Activated CD4-positive, CD25-positive, alpha-beta regulatory T cell treated with anti-CD3 and anti-CD28 coated beads, Interleukin-2, amount 50 U/mL, for 72 hours (primary cell): ENCODE measurements at regions not wholly inside any gene's neighbourhood (a gene's known extent, or its start where the extent isn't known, plus 50 kb on each side); places are given as distances from the start of the nearest gene placed in this dataset.
"Not testable (repeated sequence)": the region's sequence is repeated elsewhere in the genome, so short reads cannot be mapped to it uniquely, and the experiment has no call there.

ENCODE experiments used
- DNase-seq: peaks from one replicate; pipeline ENCODE4 v3.0.0; 2021

- no peak for DNase-seq
Observed at GRCh38 chr5:82459626-82460025, 181.5 kb upstream of the RPS23 start.

- not testable (repeated sequence) for DNase-seq
Observed at GRCh38 chr5:82455317-82455716, 177.2 kb upstream of the RPS23 start.

- DNase-seq = no peak
Observed at GRCh38 chr5:82448374-82448773, 170.2 kb upstream of the RPS23 start.

- no peak for DNase-seq
Observed at GRCh38 chr5:82447913-82448312, 169.8 kb upstream of the RPS23 start.

- DNase-seq = no peak
Observed at GRCh38 chr5:82446809-82447208, 168.7 kb upstream of the RPS23 start.

- DNase-seq = no peak
Observed at GRCh38 chr5:82445726-82446335, 167.7 kb upstream of the RPS23 start.

GRCh38 chr5:82439750-82440445 lies 161.7 kb upstream of the RPS23 start:
- DNase-seq = no peak

- not testable (repeated sequence) for DNase-seq
Observed at GRCh38 chr5:82437565-82437964, 159.4 kb upstream of the RPS23 start.

- DNase-seq = no peak
Observed at GRCh38 chr5:82436291-82436690, 158.1 kb upstream of the RPS23 start.

- not testable (repeated sequence) for DNase-seq
Observed at GRCh38 chr5:82434696-82435660, 156.8 kb upstream of the RPS23 start.

GRCh38 chr5:82426464-82427154 lies 148.5 kb upstream of the RPS23 start:
- no peak for DNase-seq

GRCh38 chr5:82425591-82425990 lies 147.4 kb upstream of the RPS23 start:
- DNase-seq = no peak

- DNase-seq = no peak
Observed at GRCh38 chr5:82424211-82424610, 146.1 kb upstream of the RPS23 start.

GRCh38 chr5:82422751-82423181 lies 144.6 kb upstream of the RPS23 start:
- DNase-seq = no peak

GRCh38 chr5:82422001-82422740 lies 144.0 kb upstream of the RPS23 start:
- DNase-seq = no peak

GRCh38 chr5:82421119-82421518 lies 143.0 kb upstream of the RPS23 start:
- no peak for DNase-seq

- DNase-seq = not testable (repeated sequence)
Observed at GRCh38 chr5:82420524-82420923, 142.4 kb upstream of the RPS23 start.

- no peak for DNase-seq
Observed at GRCh38 chr5:82419559-82420332, 141.6 kb upstream of the RPS23 start.

- no peak for DNase-seq
Observed at GRCh38 chr5:82418608-82418950, 140.4 kb upstream of the RPS23 start.

- DNase-seq = no peak
Observed at GRCh38 chr5:82417776-82418607, 139.8 kb upstream of the RPS23 start.

GRCh38 chr5:82416512-82416911 lies 138.4 kb upstream of the RPS23 start:
- no peak for DNase-seq
